Activated CD8-positive, alpha-beta memory T cell treated with anti-CD3 and anti-CD28 coated beads, Interleukin-2, amount 10 ng/mL, durations not matched to agents 7 days and 5 days (primary cell): ENCODE measurements at regions not wholly inside any gene's neighbourhood (a gene's known extent, or its start where the extent isn't known, plus 50 kb on each side); places are given as distances from the start of the nearest gene placed in this dataset.

ENCODE experiments used
- ATAC-seq: fragments of 150-1000 bp; cut with Tn5 transposase; one replicate; pipeline ENCODE4 v1.10.0; 2021; ENCODE audit warnings: moderate library complexity
- CTCF ChIA-PET: fragments of 350-600 bp; sonication (Branson Sonifier 250); formaldehyde crosslinking; loops from one replicate; lab custom pipeline; 2021; ENCODE audit warnings: antibody characterized with exemption; lab: Charles Lee
- DNase-seq: peaks from one replicate; pipeline ENCODE4 v3.0.0-alpha.2; 2020
- H3K27ac Mint-ChIP-seq: one replicate; pipeline ENCODE4 v1.8.0; 2021; ENCODE audit warnings: mild to moderate bottlenecking, mixed read lengths
- H3K27me3 Mint-ChIP-seq: one replicate; pipeline ENCODE4 v1.8.0; 2021; ENCODE audit warnings: mixed read lengths
- H3K36me3 Mint-ChIP-seq: one replicate; pipeline ENCODE4 v1.8.0; 2021; ENCODE audit warnings: mild to moderate bottlenecking, mixed read lengths
- H3K4me1 Mint-ChIP-seq: one replicate; pipeline ENCODE4 v1.8.0; 2021; ENCODE audit warnings: mixed read lengths
- H3K4me3 Mint-ChIP-seq: one replicate; pipeline ENCODE4 v1.8.0; 2021; ENCODE audit warnings: mild to moderate bottlenecking, moderate library complexity, mixed read lengths
- H3K9me3 Mint-ChIP-seq: one replicate; pipeline ENCODE4 v1.8.0; 2022; ENCODE audit warnings: low read depth, mixed read lengths

DNA sequence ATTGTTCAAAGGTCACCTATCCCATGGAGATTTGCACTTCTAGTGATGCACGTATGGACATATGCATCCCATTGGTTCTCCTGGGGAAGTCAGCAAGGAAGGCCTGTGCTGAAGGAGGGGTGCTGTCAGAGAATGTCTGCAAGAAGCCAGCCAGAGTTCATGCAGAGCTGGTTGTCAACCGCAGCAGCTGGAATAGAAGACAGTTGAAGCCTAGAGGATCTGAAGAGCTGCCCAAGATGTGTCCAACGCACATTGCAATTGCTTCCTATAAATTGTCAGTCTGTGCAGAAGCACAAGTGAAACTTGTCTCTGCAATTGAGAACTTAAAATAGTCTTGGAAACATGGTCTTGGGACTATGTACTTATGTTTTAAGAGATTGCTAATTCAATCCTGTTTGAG is 82.1 kb upstream of the CNTNAP4 start:
- ATAC-seq: no peak
- Mint-ChIP-seq H3K9me3 (peaks cover 6% of the 10 kb centered on the region), H3K27ac (no peak overlapping the region), H3K4me3 (no peak overlapping the region), H3K27me3 (no peaks in the 10 kb centered on the region), H3K36me3 (no peaks in the 10 kb centered on the region), H3K4me1 (no peaks in the 10 kb centered on the region)
- no peak for DNase-seq
- CTCF ChIA-PET: no interaction called here

DNA sequence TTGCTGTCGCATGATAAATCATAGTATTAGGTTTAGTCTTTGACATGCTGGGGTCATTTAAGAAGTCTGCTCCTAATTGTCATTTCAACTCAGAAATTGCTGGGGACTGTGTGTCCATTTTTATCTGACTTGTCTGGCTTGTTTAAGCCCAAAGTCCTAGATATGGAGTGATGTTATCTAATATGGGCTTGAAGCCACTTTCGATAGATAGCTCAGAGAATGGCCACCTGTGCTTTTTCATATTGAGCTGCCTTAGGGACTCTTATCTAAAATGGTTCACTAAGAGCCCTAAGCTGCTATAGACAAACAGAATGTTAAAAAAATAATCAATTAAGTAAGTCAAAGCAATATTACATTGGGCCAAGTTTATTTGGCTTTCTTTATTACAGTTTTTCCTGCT is 81.6 kb upstream of the CNTNAP4 start:
- no peaks in the 10 kb centered on the region for H3K36me3 Mint-ChIP-seq
- ATAC-seq: no peak
- H3K4me3 Mint-ChIP-seq: no peak overlapping the region
- H3K9me3 Mint-ChIP-seq: peaks cover 6% of the 10 kb centered on the region
- no peaks in the 10 kb centered on the region for H3K4me1 Mint-ChIP-seq
- no peak overlapping the region for H3K27ac Mint-ChIP-seq
- CTCF ChIA-PET: no interaction called here
- no peaks in the 10 kb centered on the region for H3K27me3 Mint-ChIP-seq
- DNase-seq: no peak

DNA sequence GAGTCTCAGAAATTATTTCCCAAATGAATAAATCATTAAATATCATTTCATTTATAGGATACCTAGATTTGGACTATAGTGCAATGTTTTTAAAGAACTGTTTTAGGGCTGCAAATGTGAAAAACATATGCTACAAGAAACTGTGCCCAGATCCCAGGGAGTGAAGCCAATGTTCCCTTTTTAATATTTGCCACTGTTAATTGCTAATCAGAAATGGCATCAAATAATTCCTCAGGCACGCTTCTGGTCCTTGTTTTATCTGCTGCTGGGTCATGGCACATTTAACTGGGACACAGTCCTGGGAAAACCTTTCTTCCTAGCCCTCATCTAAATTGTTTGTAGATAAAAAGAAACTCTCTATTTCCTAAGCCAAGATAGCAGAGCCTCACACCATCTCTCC is 79.3 kb upstream of the CNTNAP4 start:
- Mint-ChIP-seq H3K9me3 (peaks cover 6% of the 10 kb centered on the region), H3K27me3 (no peaks in the 10 kb centered on the region), H3K27ac (no peak overlapping the region), H3K4me1 (no peaks in the 10 kb centered on the region), H3K36me3 (no peaks in the 10 kb centered on the region), H3K4me3 (no peak overlapping the region)
- CTCF ChIA-PET: no interaction called here
- ATAC-seq: no peak
- DNase-seq: no peak

DNA sequence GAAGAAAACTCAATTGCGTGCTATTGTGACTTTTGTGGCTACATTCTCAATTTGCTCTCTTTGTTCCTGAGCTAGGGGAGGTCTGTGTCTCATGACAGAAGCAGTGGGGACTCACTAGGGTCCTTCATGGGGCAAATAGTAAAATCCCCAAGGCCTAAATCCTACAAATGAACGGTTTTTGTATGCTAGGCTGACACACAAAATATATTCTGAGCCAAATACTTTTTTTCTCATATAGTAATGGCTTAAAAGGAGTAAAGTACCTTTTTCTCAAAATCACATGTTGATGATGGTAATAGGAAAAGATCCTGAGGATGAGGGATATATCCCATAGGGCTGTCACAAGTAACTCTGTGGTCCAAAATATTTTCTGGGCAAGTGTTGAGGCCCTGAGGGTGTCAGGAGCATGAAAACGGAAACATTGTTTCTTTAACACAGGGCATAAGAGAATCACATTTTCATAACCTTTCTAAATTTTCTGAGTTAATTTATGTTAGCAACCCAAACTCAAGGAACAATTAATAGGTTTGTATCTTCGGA is 77.5 kb upstream of the CNTNAP4 start:
- H3K9me3 Mint-ChIP-seq: peaks cover 3% of the 10 kb centered on the region

DNA sequence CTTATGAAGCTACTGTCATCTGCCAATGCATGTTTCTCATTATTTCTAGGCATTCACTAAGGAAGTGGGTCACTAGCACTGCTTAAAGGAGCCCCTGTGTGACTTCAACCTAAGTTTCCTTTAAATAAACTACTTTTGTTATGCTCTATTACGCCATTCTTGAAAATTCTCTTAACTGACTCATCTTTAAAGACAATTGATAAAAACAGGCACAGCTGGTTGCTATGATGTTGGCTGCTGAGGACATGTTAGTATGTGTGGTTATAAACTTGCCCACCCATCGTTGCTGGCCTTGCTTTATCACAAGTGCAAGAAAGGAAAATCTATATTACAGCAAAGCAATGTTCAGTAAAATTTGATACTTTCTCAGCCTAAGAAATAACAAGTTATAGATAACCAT is 75.8 kb upstream of the CNTNAP4 start:
- ATAC-seq (no peak), DNase-seq (no peak)
- no peaks in the 10 kb centered on the region for H3K27me3 Mint-ChIP-seq
- no peak overlapping the region for H3K27ac Mint-ChIP-seq
- H3K9me3 Mint-ChIP-seq: peaks cover 10% of the 10 kb centered on the region
- no peaks in the 10 kb centered on the region for H3K36me3 Mint-ChIP-seq
- CTCF ChIA-PET: no interaction called here
- no peaks in the 10 kb centered on the region for H3K4me1 Mint-ChIP-seq
- H3K4me3 Mint-ChIP-seq: no peak overlapping the region

More for the DNA sequence above, 77.5 kb upstream of the CNTNAP4 start:
- H3K27me3 Mint-ChIP-seq: no peaks in the 10 kb centered on the region
- no peaks in the 10 kb centered on the region for H3K4me1 Mint-ChIP-seq
- no peak for DNase-seq
- ATAC-seq: no peak
- no peak overlapping the region for H3K4me3 Mint-ChIP-seq
- CTCF ChIA-PET: no interaction called here
- no peak overlapping the region for H3K27ac Mint-ChIP-seq
- no peaks in the 10 kb centered on the region for H3K36me3 Mint-ChIP-seq

DNA sequence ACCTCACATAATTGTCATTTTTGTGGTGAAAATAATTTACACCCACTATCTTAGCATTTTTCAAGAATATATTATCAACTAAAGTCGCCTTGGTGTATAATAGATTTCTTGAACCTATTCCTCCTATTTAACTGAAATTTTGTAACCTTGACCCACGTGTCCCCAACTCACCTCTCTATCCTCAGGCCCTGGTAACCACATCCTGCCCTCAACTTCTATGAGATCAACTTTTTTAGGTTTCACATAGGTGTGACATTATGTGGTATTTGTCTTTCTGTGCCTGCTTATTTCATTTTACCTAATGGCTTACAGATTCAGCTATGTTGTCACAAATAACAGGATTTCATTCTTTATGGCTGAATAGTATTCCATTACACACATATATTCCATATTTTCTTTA is 73.0 kb upstream of the CNTNAP4 start:
- CTCF ChIA-PET: no interaction called here
- H3K9me3 Mint-ChIP-seq: peaks cover 13% of the 10 kb centered on the region

DNA sequence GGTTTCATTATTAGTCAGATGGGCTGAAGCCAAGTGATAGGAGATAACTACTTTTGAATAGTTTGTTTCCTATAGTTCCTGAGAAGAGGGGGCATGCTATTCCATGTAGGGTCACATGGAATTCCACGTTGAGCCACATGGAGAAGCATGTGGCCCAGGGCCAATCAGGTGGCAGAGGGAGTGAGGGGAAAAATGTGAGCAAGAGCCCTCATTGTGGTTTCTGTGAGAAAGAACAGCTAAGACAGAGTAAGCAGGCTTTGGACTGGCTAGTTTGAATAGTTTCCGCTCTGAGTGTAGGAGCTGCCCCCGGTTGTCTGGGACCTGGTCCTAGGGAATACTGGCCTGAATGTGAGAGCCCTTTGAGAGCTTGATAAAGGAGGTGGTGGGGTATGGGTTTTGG is 69.9 kb upstream of the CNTNAP4 start:
- H3K36me3 Mint-ChIP-seq: no peaks in the 10 kb centered on the region
- no peaks in the 10 kb centered on the region for H3K27me3 Mint-ChIP-seq
- no peak overlapping the region for H3K27ac Mint-ChIP-seq
- DNase-seq: no peak
- ATAC-seq: no peak
- no peak overlapping the region for H3K4me3 Mint-ChIP-seq
- peaks cover 22% of the 10 kb centered on the region for H3K9me3 Mint-ChIP-seq
- H3K4me1 Mint-ChIP-seq: no peaks in the 10 kb centered on the region
- CTCF ChIA-PET: no interaction called here

More for the DNA sequence above, 73.0 kb upstream of the CNTNAP4 start:
- ATAC-seq (no peak), DNase-seq (no peak)
- no peak overlapping the region for H3K4me3 Mint-ChIP-seq
- H3K4me1 Mint-ChIP-seq: no peaks in the 10 kb centered on the region
- no peak overlapping the region for H3K27ac Mint-ChIP-seq
- no peaks in the 10 kb centered on the region for H3K36me3 Mint-ChIP-seq
- no peaks in the 10 kb centered on the region for H3K27me3 Mint-ChIP-seq

DNA sequence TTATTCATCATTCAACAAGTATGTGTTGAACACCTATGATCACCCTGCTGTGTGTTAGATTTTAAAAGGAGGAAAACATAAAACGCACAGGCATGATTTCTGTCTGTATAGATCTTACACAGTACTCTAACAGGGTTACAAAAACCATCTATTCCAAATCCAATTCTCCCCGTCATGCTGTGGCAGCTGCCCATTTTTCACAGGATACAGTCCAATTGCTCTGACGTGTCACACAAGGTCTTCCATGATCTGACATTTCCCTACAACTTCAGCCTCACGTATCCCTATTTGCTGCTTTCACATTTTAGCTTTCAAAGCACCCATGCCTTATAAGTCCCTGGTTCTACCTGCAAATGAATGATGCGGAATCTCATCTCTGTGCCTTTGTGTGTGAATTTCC is 67.0 kb upstream of the CNTNAP4 start:
- H3K36me3 Mint-ChIP-seq: no peaks in the 10 kb centered on the region
- ATAC-seq: no peak
- H3K27me3 Mint-ChIP-seq: no peaks in the 10 kb centered on the region
- H3K4me3 Mint-ChIP-seq: no peak overlapping the region
- H3K27ac Mint-ChIP-seq: no peak overlapping the region
- CTCF ChIA-PET: no interaction called here
- no peak for DNase-seq
- H3K9me3 Mint-ChIP-seq: peaks cover 19% of the 10 kb centered on the region
- no peaks in the 10 kb centered on the region for H3K4me1 Mint-ChIP-seq

DNA sequence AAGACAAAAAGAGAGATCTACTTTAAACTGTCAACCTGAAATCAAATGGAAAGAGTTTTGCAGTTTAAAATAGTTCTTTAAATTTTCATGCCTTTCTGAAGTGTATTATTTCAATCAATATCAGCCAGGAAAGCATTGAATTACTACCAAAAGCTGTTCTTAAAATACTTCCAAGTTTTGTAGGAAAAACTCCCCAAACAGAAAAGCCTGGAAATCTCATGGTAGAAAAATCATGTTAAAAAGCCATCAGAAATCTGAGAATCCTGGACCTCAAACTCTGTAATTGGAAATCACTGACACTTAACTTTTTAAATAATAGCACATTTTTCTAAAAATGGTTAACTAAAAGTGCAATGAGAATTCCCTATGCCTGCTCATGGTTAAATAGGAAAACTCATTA is 63.3 kb upstream of the CNTNAP4 start:
- no peaks in the 10 kb centered on the region for H3K27me3 Mint-ChIP-seq
- no peak for DNase-seq
- no peaks in the 10 kb centered on the region for H3K36me3 Mint-ChIP-seq
- CTCF ChIA-PET: no interaction called here
- ATAC-seq: no peak
- no peak overlapping the region for H3K4me3 Mint-ChIP-seq
- H3K27ac Mint-ChIP-seq: no peak overlapping the region
- H3K9me3 Mint-ChIP-seq: peaks cover 11% of the 10 kb centered on the region
- no peaks in the 10 kb centered on the region for H3K4me1 Mint-ChIP-seq

DNA sequence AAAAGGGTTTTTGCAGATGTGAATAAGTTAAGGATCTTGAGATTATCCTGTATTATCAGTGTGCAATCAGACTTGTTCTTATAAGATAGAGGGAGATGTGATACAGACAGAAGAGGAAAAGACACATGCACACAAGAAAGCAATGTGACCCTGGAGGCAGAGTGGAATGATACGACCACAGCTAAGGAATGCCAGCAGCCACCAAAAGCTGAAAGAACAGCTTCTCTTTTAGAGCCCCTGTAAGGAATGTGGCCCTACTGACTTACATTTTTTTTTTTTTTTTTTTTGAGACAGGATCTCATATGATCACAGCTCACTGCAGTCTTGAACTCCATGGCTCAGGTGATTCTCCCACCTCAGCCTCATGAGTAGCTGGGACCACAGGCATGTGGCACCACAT is 62.3 kb upstream of the CNTNAP4 start:
- CTCF ChIA-PET: no interaction called here
- H3K27me3 Mint-ChIP-seq: no peaks in the 10 kb centered on the region
- DNase-seq: no peak
- no peak for ATAC-seq
- no peaks in the 10 kb centered on the region for H3K36me3 Mint-ChIP-seq
- no peaks in the 10 kb centered on the region for H3K4me1 Mint-ChIP-seq
- H3K27ac Mint-ChIP-seq: no peak overlapping the region
- H3K4me3 Mint-ChIP-seq: no peak overlapping the region
- H3K9me3 Mint-ChIP-seq: peaks cover 11% of the 10 kb centered on the region

DNA sequence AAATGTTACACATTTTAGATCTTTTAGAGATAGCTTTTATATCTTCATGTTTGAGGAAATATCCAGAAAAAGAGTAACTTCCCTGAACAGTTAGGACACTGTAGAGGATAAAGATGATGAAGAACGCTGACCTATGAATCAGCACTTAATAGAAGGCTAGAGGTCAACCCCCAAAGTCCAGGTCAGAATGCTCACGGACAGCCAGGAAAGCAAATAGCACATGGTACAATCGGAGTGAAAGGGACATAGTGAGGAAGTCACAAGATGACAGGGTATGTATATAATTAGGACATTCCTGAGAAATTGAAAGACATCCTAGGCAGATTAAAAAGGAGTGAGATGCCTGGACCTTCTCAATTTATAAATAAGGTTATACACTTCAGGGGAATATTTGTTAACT is 55.1 kb upstream of the CNTNAP4 start:
- no peak for ATAC-seq
- Mint-ChIP-seq H3K27ac (no peak overlapping the region), H3K9me3 (no peaks in the 10 kb centered on the region), H3K4me3 (no peak overlapping the region), H3K36me3 (no peaks in the 10 kb centered on the region), H3K4me1 (no peaks in the 10 kb centered on the region), H3K27me3 (no peaks in the 10 kb centered on the region)
- DNase-seq: no peak
- CTCF ChIA-PET: no interaction called here

DNA sequence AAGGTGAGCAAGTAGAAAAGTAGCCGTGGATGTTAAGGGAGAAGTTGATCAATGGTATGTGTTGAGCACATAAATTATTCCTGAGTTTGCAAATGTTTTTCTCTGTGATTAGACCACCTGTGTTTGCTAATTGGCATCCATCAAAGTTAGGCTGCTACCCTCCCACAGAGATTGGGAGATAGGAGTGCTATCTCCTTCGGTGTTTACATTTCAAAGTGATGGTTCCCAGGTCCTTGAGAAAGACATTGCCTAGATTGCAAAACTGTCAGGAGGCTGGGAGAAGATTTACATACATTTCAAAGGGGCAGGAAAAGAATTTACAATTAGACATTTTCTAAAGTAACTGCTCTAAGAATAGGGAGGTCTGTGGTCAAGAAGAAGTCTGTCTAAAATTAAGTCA is 54.3 kb upstream of the CNTNAP4 start:
- Mint-ChIP-seq H3K36me3 (no peaks in the 10 kb centered on the region), H3K9me3 (no peaks in the 10 kb centered on the region), H3K27me3 (no peaks in the 10 kb centered on the region), H3K27ac (no peak overlapping the region), H3K4me3 (no peak overlapping the region), H3K4me1 (no peaks in the 10 kb centered on the region)
- no peak for DNase-seq
- no peak for ATAC-seq
- CTCF ChIA-PET: no interaction called here

DNA sequence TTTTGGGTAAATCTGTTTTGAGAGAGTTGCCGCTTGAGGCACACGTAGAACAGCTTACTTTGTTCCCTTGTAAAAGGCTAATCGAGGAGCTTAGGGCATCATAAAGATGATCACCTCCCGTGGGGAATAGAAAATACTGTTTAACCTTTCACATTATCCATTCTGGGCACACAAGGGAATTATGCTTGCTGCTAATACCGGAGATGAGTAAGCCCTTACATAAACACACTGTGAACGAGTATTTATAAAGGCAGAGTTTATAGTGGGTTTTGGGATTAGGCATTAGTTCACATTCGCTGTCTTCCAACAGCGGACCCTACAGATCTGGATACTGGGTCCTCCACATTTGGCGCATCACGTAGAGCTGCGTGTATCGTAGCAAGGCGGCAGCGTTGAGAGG is 51.2 kb upstream of the CNTNAP4 start:
- Mint-ChIP-seq H3K4me1 (no peaks in the 10 kb centered on the region), H3K36me3 (no peaks in the 10 kb centered on the region), H3K27me3 (no peaks in the 10 kb centered on the region), H3K27ac (no peak overlapping the region), H3K4me3 (no peak overlapping the region), H3K9me3 (peaks cover 7% of the 10 kb centered on the region)
- DNase-seq: no peak
- CTCF ChIA-PET: no interaction called here
- no peak for ATAC-seq

DNA sequence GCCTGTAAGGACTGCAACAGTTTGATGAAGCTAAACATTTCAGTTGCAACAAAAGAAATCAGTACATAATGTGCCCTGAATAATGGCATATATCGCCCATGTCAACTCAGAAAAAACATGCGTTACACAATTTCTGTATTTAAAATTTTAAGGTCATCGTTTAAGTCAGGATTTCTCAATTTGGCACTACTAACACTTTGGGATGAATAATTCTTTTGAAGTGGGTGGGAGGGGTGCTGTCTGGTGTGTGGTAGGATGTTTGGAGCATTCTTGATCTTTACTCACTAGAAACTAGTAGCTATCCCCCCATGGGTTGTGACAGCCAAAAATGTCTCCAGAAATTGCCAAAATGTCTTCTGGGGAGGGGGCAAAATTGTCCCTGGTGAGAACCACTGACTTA is 50.7 kb upstream of the CNTNAP4 start:
- H3K4me3 Mint-ChIP-seq: no peak overlapping the region
- DNase-seq: no peak
- H3K27ac Mint-ChIP-seq: no peak overlapping the region
- H3K36me3 Mint-ChIP-seq: no peaks in the 10 kb centered on the region
- CTCF ChIA-PET: no interaction called here
- H3K4me1 Mint-ChIP-seq: no peaks in the 10 kb centered on the region
- no peaks in the 10 kb centered on the region for H3K27me3 Mint-ChIP-seq
- ATAC-seq: no peak
- H3K9me3 Mint-ChIP-seq: peaks cover 9% of the 10 kb centered on the region
